Stomach (tissue), 4 donors: ENCODE measurements at regions not wholly inside any gene's neighbourhood (a gene's known extent, or its start where the extent isn't known, plus 50 kb on each side); places are given as distances from the start of the nearest gene placed in this dataset.

Experiments
- CTCF ChIP-seq, 7 experiments: fragments of 450-650 bp in 4 of 7; fragments of 200-600 bp in 3 of 7; sonication (generic) in 3 of 7; IDR thresholded peaks; one replicate each; pipeline ENCODE4 v1.5.1; 2016 to 2019; ENCODE audit warnings: antibody characterized with exemption in 7 of 7, control low read depth in 2 of 7, mild to moderate bottlenecking in 1 of 7
- EP300 ChIP-seq: sonication (generic); formaldehyde crosslinking; IDR thresholded peaks from one replicate; pipeline ENCODE4 v1.6.1; 2017; ENCODE audit warnings: antibody characterized with exemption
- POLR2A ChIP-seq, 4 donors: fragments of 450-650 bp; IDR thresholded peaks; one replicate each; pipeline ENCODE4 v1.6.1; 2016; ENCODE audit warnings: antibody characterized with exemption in 4 of 4, control low read depth in 2 of 4, mild to moderate bottlenecking in 1 of 4, moderate library complexity in 1 of 4
- POLR2AphosphoS5 ChIP-seq, 3 donors: sonication (generic); formaldehyde crosslinking; IDR thresholded peaks; one replicate each; pipeline ENCODE4 v1.6.1; 2016; ENCODE audit warnings: antibody characterized with exemption in 3 of 3

- TF ChIP-seq CTCF (IDR thresholded peaks at IDR 0.05): no peak
- TF ChIP-seq EP300: no peak
- TF ChIP-seq POLR2A (IDR thresholded peaks at IDR 0.05): no peak
- TF ChIP-seq POLR2AphosphoS5 (IDR thresholded peaks at IDR 0.05): no peak
These were observed 208.1 kb downstream of the NEBL start for GRCh38 chr10:20688797-20689544.
